CD8-positive, alpha-beta memory T cell (primary cell): ENCODE measurements at regions not wholly inside any gene's neighbourhood (a gene's known extent, or its start where the extent isn't known, plus 50 kb on each side); places are given as distances from the start of the nearest gene placed in this dataset.
"Not testable (repeated sequence)": the region's sequence is repeated elsewhere in the genome, so short reads cannot be mapped to it uniquely, and the experiment has no call there.

Experiments
- CTCF ChIA-PET: fragments of 350-600 bp; sonication (Branson Sonifier 250); formaldehyde crosslinking; loops from one replicate; lab custom pipeline; 2021; ENCODE audit warnings: antibody characterized with exemption; lab: Charles Lee
- POLR2A ChIA-PET: fragments of 350-600 bp; sonication (Branson Sonifier 250); formaldehyde crosslinking; loops from one replicate; lab custom pipeline; 2021; ENCODE audit warnings: antibody characterized with exemption; lab: Charles Lee
- DNase-seq, 5 donors: peaks; one replicate each; pipeline versions ENCODE4 v3.0.0 to v3.0.0-alpha.2; 2020 to 2022; ENCODE audit warnings: mixed read lengths in 1 of 5
- H3K27ac ChIP-seq: one replicate; pipeline ENCODE4 v1.7.0; 2013; ENCODE audit warnings: low read depth, mild to moderate bottlenecking, low read length, moderate library complexity
- H3K27me3 ChIP-seq: 2 replicates; pipeline ENCODE4 v1.7.0; 2013; ENCODE audit warnings: low read length, mild to moderate bottlenecking; ENCODE audit not compliant: insufficient read depth, poor library complexity, severe bottlenecking
- H3K36me3 ChIP-seq: 2 replicates; pipeline ENCODE4 v1.7.0; 2013; ENCODE audit warnings: mild to moderate bottlenecking, low read length, moderate library complexity; ENCODE audit not compliant: insufficient read depth
- H3K4me1 ChIP-seq: 2 replicates; pipeline ENCODE4 v1.7.0; 2013; ENCODE audit warnings: mild to moderate bottlenecking, low read length, moderate library complexity; ENCODE audit not compliant: insufficient read depth
- H3K4me3 ChIP-seq: 2 replicates; pipeline ENCODE4 v1.7.0; 2013; ENCODE audit warnings: mild to moderate bottlenecking, low read length
- H3K9me3 ChIP-seq: 2 replicates; pipeline ENCODE4 v1.7.0; 2013; ENCODE audit warnings: mild to moderate bottlenecking, low read length
- H3K27ac Mint-ChIP-seq, 8 donors: one replicate each; pipeline ENCODE4 v1.8.0; 2020 to 2021; ENCODE audit warnings: mixed read lengths in 8 of 8, mild to moderate bottlenecking in 6 of 8, inconsistent platforms in 3 of 8, moderate library complexity in 3 of 8
- H3K27me3 Mint-ChIP-seq, 2 donors: one replicate each; pipeline ENCODE4 v1.8.0; 2020 to 2021; ENCODE audit warnings: mixed read lengths in 2 of 2, mild to moderate bottlenecking in 1 of 2, moderate library complexity in 1 of 2
- H3K36me3 Mint-ChIP-seq, 3 donors: one replicate each; pipeline ENCODE4 v1.8.0; 2020 to 2021; ENCODE audit warnings: mixed read lengths in 3 of 3, inconsistent platforms in 1 of 3, mild to moderate bottlenecking in 1 of 3
- H3K4me1 Mint-ChIP-seq, 3 donors: one replicate each; pipeline ENCODE4 v1.8.0; 2020 to 2021; ENCODE audit warnings: mixed read lengths in 3 of 3, inconsistent platforms in 1 of 3, mild to moderate bottlenecking in 1 of 3
- H3K4me3 Mint-ChIP-seq, 7 donors: one replicate each; pipeline ENCODE4 v1.8.0; 2020 to 2021; ENCODE audit warnings: mixed read lengths in 7 of 7, mild to moderate bottlenecking in 6 of 7, moderate library complexity in 4 of 7, inconsistent platforms in 2 of 7
- H3K9me3 Mint-ChIP-seq, 5 donors: one replicate each; pipeline ENCODE4 v1.8.0; 2020 to 2022; ENCODE audit warnings: mixed read lengths in 5 of 5, mild to moderate bottlenecking in 3 of 5, moderate library complexity in 2 of 5, inconsistent platforms in 1 of 5

DNA sequence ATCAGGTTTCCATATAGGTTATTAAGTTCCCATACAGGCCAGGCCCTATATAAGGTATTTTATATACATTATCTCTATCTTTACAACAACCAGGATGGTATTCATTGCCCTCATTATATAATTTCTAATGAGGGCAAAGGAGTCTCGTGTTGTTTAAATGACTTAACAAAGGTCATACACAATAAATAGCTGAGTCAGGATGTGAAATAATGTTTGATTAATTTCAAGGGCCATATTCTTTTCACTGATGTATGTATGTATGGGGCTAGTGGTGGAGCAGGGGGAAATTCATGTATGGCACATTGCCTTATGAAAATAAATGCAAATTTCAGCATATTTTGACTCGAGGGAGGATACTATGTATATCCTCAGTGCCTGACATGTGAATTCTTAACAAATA lies 200.7 kb downstream of the FAXC start:
- H3K27me3 Mint-ChIP-seq = peaks cover 0 to 15% of the 10 kb centered on the region in 2 donors
- Histone ChIP-seq H3K36me3 (no peaks in the 10 kb centered on the region), H3K4me1 (no peaks in the 10 kb centered on the region), H3K27ac (no peak overlapping the region), H3K4me3 (no peak overlapping the region), H3K27me3 (no peaks in the 10 kb centered on the region), H3K9me3 (no peaks in the 10 kb centered on the region)
- H3K4me1 Mint-ChIP-seq = no peaks in the 10 kb centered on the region
- no peaks in the 10 kb centered on the region for H3K9me3 Mint-ChIP-seq
- no peak overlapping the region for H3K27ac Mint-ChIP-seq
- no peaks in the 10 kb centered on the region for H3K36me3 Mint-ChIP-seq
- POLR2A ChIA-PET = no interaction called here
- no peak overlapping the region for H3K4me3 Mint-ChIP-seq
- DNase-seq = no peak
- CTCF ChIA-PET = no interaction called here

DNA sequence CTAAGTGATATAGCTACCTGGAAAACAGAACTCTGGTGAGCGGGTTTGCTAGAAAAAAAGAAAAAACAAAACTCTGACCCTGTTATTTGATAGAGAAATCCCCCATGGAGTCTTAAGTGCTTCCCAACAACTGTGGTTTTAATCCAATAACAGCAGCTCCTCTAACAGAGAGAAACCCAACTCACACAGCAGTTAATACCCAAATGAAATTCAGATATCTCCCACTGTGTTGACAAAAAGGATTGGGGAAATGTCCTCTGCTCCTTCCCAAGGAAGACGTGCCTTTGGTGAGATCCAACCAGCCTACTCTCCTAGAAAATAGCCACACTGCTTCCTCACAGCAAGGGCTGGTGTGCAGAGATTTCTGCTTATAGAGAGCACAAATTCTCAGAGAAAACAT lies 200.4 kb upstream of the FBXL4 start:
- Mint-ChIP-seq H3K4me1 (no peaks in the 10 kb centered on the region), H3K27ac (no peak overlapping the region), H3K27me3 (peaks cover 2 to 14% of the 10 kb centered on the region in 2 donors), H3K4me3 (no peak overlapping the region), H3K36me3 (no peaks in the 10 kb centered on the region), H3K9me3 (no peaks in the 10 kb centered on the region)
- no peaks in the 10 kb centered on the region for H3K4me1 ChIP-seq
- ChIA-PET POLR2A (no interaction called here), CTCF (no interaction called here)
- H3K27ac ChIP-seq = no peak overlapping the region
- H3K27me3 ChIP-seq = no peaks in the 10 kb centered on the region
- no peak for DNase-seq
- no peaks in the 10 kb centered on the region for H3K36me3 ChIP-seq
- H3K4me3 ChIP-seq = no peak overlapping the region
- H3K9me3 ChIP-seq = no peaks in the 10 kb centered on the region

DNA sequence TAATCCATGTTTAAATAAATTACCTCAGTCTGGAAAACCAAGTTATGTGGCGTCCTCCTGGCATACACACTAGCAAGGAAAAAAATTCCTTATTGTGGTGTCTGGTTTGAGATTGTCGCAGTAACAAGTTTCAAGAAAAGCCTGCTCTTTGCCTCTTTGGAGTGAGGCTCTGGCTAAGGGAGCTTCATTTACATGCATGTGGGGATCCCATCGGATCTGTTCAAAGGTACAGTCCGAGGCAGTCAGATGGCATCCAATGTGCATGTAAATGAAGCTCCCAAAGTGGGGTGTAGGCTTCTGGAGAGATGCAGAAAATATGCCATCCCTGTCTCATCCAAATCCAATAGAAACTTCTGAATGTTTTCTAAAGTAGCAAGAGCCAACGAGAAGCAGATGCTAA lies 199.5 kb upstream of the FBXL4 start:
- no peaks in the 10 kb centered on the region for H3K4me1 Mint-ChIP-seq
- Histone ChIP-seq H3K36me3 (no peaks in the 10 kb centered on the region), H3K9me3 (no peaks in the 10 kb centered on the region), H3K4me3 (no peak overlapping the region), H3K27ac (no peak overlapping the region), H3K27me3 (no peaks in the 10 kb centered on the region), H3K4me1 (no peaks in the 10 kb centered on the region)
- no peak for DNase-seq
- no peaks in the 10 kb centered on the region for H3K9me3 Mint-ChIP-seq
- CTCF ChIA-PET = no interaction called here
- no peaks in the 10 kb centered on the region for H3K36me3 Mint-ChIP-seq
- H3K27ac Mint-ChIP-seq = no peak overlapping the region
- POLR2A ChIA-PET = no interaction called here
- H3K4me3 Mint-ChIP-seq = no peak overlapping the region
- H3K27me3 Mint-ChIP-seq = peaks cover 3 to 16% of the 10 kb centered on the region in 2 donors

DNA sequence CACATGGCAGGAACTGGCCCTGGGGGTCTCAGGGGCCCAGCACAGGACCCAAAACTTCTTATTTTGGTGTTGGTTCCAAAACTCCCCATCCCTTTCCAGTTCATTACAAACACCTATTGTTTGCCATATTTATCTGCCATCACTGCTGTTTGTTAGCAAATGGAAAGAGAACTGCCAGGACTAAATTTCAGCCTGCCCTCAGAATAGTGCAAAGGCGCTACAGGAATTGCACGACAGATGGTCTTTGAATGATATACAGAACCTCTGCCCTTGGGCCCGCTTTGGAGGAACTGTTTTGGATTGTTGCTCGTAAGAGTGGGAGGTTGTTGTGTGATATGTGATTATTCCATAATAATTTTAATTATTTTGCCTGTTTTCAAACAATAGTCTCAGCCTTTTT lies 199.0 kb upstream of the FBXL4 start:
- Histone ChIP-seq H3K36me3 (no peaks in the 10 kb centered on the region), H3K4me3 (no peak overlapping the region), H3K4me1 (no peaks in the 10 kb centered on the region), H3K27ac (no peak overlapping the region), H3K27me3 (no peaks in the 10 kb centered on the region), H3K9me3 (no peaks in the 10 kb centered on the region)
- no peak overlapping the region for H3K4me3 Mint-ChIP-seq
- POLR2A ChIA-PET = no interaction called here
- H3K27me3 Mint-ChIP-seq = peaks cover 3 to 16% of the 10 kb centered on the region in 2 donors
- no peaks in the 10 kb centered on the region for H3K4me1 Mint-ChIP-seq
- H3K27ac Mint-ChIP-seq = no peak overlapping the region
- no peak for DNase-seq
- H3K36me3 Mint-ChIP-seq = no peaks in the 10 kb centered on the region
- no peaks in the 10 kb centered on the region for H3K9me3 Mint-ChIP-seq
- CTCF ChIA-PET = no interaction called here

DNA sequence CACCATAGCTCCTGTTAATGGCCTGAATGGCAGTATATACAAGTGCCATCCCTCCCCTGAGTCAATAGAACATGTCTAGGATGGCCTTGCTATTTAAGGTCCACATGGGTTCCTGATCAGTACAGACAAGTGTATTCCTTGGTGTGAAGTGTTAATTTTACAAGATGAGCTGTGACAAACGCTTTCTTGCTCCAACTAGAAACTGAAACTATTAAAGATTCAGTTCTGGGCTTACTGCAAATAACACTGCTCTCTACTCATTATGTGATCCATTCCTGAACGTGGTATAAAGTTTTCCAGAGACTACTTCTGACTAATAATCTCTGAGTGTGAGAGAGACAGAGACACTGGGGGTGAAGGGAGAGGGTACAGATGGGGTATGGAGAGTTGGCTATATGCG lies 198.0 kb upstream of the FBXL4 start:
- DNase-seq = no peak
- peaks cover 3 to 16% of the 10 kb centered on the region in 2 donors for H3K27me3 Mint-ChIP-seq
- H3K4me3 Mint-ChIP-seq = no peak overlapping the region
- H3K9me3 Mint-ChIP-seq = no peaks in the 10 kb centered on the region
- H3K4me3 ChIP-seq = no peak overlapping the region
- H3K27ac ChIP-seq = no peak overlapping the region
- no peak overlapping the region for H3K27ac Mint-ChIP-seq
- no peaks in the 10 kb centered on the region for H3K27me3 ChIP-seq
- no peaks in the 10 kb centered on the region for H3K4me1 Mint-ChIP-seq
- ChIA-PET CTCF (no interaction called here), POLR2A (no interaction called here)
- no peaks in the 10 kb centered on the region for H3K4me1 ChIP-seq
- H3K36me3 Mint-ChIP-seq = no peaks in the 10 kb centered on the region
- H3K9me3 ChIP-seq = no peaks in the 10 kb centered on the region
- no peaks in the 10 kb centered on the region for H3K36me3 ChIP-seq

DNA sequence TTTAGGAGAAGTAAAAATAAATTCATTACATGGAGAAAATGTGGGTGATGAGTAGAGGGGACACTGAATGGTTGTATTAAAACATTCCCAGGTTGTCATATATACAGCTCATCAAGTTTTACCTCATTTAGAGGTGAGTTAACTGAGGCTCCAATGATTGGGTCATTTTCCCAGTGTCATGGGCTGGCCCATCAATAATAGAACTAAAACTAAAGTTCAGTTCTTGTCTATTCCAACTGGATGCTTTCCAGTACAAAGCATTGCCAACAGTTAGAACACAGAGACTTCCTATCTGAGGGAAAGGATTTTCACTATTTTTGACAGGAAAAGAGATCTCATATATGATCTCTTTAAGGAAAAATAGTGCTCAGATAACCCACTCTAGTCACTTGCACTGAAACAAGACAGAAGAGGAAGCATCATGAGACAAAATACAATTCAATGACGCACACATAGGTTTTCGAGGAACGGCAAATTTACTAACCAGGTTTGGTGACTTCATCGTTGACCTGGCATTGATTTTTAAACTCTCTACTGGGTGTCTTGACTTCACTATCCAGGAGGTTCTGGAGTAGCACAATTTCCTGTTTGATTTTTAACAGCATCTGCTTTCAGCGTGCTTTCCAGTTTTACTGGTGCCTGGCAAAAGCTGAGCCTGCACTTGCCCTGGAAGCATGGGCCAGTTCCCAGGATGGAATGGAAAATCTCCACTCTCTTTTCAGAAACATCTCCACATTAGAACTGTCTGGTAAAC lies 195.5 kb upstream of the FBXL4 start:
- Histone ChIP-seq H3K27ac (no peak overlapping the region), H3K27me3 (no peaks in the 10 kb centered on the region), H3K9me3 (no peaks in the 10 kb centered on the region), H3K36me3 (no peaks in the 10 kb centered on the region), H3K4me1 (no peaks in the 10 kb centered on the region), H3K4me3 (no peak overlapping the region)
- Mint-ChIP-seq H3K27ac (no peak overlapping the region), H3K4me3 (no peak overlapping the region), H3K27me3 (peaks cover 3 to 16% of the 10 kb centered on the region in 2 donors), H3K36me3 (no peaks in the 10 kb centered on the region), H3K4me1 (no peaks in the 10 kb centered on the region), H3K9me3 (no peaks in the 10 kb centered on the region)
- CTCF ChIA-PET = no interaction called here
- POLR2A ChIA-PET = no interaction called here
- no peak for DNase-seq

DNA sequence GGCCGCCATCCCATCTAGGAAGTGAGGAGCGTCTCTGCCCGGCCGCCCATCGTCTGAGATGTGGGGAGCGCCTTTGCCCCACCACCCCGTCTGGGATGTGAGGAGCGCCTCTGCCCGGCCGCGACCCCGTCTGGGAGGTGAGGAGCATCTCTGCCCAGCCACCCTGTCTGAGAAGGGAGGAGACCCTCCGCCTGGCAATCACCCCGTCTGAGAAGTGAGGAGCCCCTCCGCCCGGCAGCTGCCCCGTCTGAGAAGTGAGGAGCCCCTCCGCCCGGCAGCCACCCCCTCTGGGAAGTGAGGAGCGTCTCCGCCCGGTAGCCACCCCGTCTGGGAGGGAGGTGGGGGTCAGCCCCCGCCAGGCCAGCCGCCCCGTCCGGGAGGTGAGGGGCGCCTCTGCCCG lies 194.2 kb upstream of the FBXL4 start:
- H3K4me3 Mint-ChIP-seq, H3K4me3 ChIP-seq, H3K27ac Mint-ChIP-seq, H3K27me3 ChIP-seq, H3K4me1 ChIP-seq, H3K36me3 Mint-ChIP-seq, H3K36me3 ChIP-seq, CTCF ChIA-PET, H3K9me3 Mint-ChIP-seq, POLR2A ChIA-PET, H3K9me3 ChIP-seq, DNase-seq, H3K4me1 Mint-ChIP-seq, H3K27ac ChIP-seq: not testable (repeated sequence)
- peaks cover 3 to 16% of the 10 kb centered on the region in 2 donors for H3K27me3 Mint-ChIP-seq

DNA sequence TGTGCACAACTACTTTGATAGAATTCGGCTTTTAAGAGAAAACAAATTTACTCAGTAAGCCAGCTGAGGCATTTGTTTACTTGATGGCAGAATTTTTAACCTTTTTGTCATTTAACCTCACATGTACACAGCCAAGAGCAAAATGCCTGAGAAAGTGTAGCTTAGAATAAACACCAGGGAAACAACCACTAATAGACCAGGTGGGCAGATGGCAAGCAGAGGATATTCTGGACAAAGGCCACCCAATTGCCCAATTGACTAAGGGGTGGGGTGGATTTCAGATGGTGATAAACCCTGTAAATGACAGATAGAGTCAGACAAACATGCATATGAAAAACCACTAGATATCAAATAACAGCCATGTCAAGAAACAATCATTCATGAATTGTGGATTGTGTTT lies 190.7 kb upstream of the FBXL4 start:
- CTCF ChIA-PET = no interaction called here
- Histone ChIP-seq H3K27me3 (no peaks in the 10 kb centered on the region), H3K36me3 (no peaks in the 10 kb centered on the region), H3K9me3 (no peaks in the 10 kb centered on the region), H3K27ac (no peak overlapping the region), H3K4me1 (no peaks in the 10 kb centered on the region), H3K4me3 (no peak overlapping the region)
- no peaks in the 10 kb centered on the region for H3K9me3 Mint-ChIP-seq
- no peak overlapping the region for H3K27ac Mint-ChIP-seq
- no peaks in the 10 kb centered on the region for H3K36me3 Mint-ChIP-seq
- H3K4me1 Mint-ChIP-seq = no peaks in the 10 kb centered on the region
- H3K27me3 Mint-ChIP-seq = peaks cover 6% of the 10 kb centered on the region in 2 donors
- H3K4me3 Mint-ChIP-seq = no peak overlapping the region
- no peak for DNase-seq
- POLR2A ChIA-PET = no interaction called here
